IMR-90 (cell line): ENCODE measurements at regions not wholly inside any gene's neighbourhood (a gene's known extent, or its start where the extent isn't known, plus 50 kb on each side); places are given as distances from the start of the nearest gene placed in this dataset.

Experiments used
- ATAC-seq: fragments of 200-7000 bp; cut with Tn5 transposase; 2 replicates; pipeline ENCODE4 v1.9.1; 2020; ENCODE audit warnings: low read depth, mild to moderate bottlenecking, moderate library complexity
- BruUV-seq: library from RNA; stranded (reverse); fragments of 400-500 nt; replicated peaks from 2 replicates; lab custom pipeline; 2021; lab: Mats Ljungman, UMichigan
- CTCF ChIA-PET: fragments of 300-600 bp; formaldehyde crosslinking; extraction: SDS; loops from one replicate; lab custom pipeline; 2021; ENCODE audit warnings: antibody characterized with exemption; lab: Yijun Ruan, JAX
- POLR2A ChIA-PET: fragments of 300-600 bp; sonication (Branson Sonifier 250); formaldehyde crosslinking; loops from one replicate; lab custom pipeline; 2022; ENCODE audit warnings: antibody characterized with exemption; ENCODE audit not compliant: unreplicated experiment; lab: Charles Lee
- DNase-seq: peaks from one replicate; pipeline ENCODE4 v3.0.0; 2013
- H2AFZ ChIP-seq: replicated peaks from 2 replicates; pipeline ENCODE3; 2013; ENCODE audit warnings: low read length, mild to moderate bottlenecking; ENCODE audit not compliant: poor library complexity
- H2AK5ac ChIP-seq: 2 replicates; pipeline ENCODE4 v1.6.1; 2013; ENCODE audit warnings: low read depth, low read length, inconsistent platforms
- H2AK9ac ChIP-seq: replicated peaks from 2 replicates; pipeline ENCODE3; 2013; ENCODE audit warnings: mild to moderate bottlenecking, low read depth, low read length, moderate library complexity; ENCODE audit not compliant: poor library complexity
- H2BK120ac ChIP-seq: 2 replicates; pipeline ENCODE4 v1.6.1; 2013; ENCODE audit warnings: low read depth, low read length, inconsistent platforms
- H2BK15ac ChIP-seq: 3 replicates; pipeline ENCODE4 v1.6.1; 2013; ENCODE audit warnings: low read depth, low read length, inconsistent platforms
- H2BK20ac ChIP-seq: 2 replicates; pipeline ENCODE4 v1.6.1; 2013; ENCODE audit warnings: low read depth, mild to moderate bottlenecking, inconsistent platforms, low read length, moderate library complexity
- H2BK5ac ChIP-seq: 2 replicates; pipeline ENCODE4 v1.6.1; 2013; ENCODE audit warnings: mild to moderate bottlenecking, low read depth, low read length, inconsistent platforms; ENCODE audit not compliant: poor library complexity, severe bottlenecking
- H3K14ac ChIP-seq: replicated peaks from 2 replicates; pipeline ENCODE4 v1.6.1; 2013; ENCODE audit warnings: low read depth, low read length, inconsistent platforms
- H3K18ac ChIP-seq: 2 replicates; pipeline ENCODE4 v1.6.1; 2013; ENCODE audit warnings: low read depth, low read length, control low read depth
- H3K23ac ChIP-seq: 2 replicates; pipeline ENCODE4 v1.6.1; 2013; ENCODE audit warnings: low read depth, low read length, inconsistent platforms
- H3K27ac ChIP-seq: 2 replicates; pipeline ENCODE4 v1.5.1; 2013; ENCODE audit warnings: mild to moderate bottlenecking, control low read depth, low read length; ENCODE audit not compliant: insufficient read depth
- H3K27me3 ChIP-seq: 2 replicates; pipeline ENCODE4 v1.6.1; 2013; ENCODE audit warnings: low read length; ENCODE audit not compliant: control insufficient read depth, insufficient read depth
- H3K36me3 ChIP-seq: 2 replicates; pipeline ENCODE4 v1.6.1; 2013; ENCODE audit warnings: low read length, mixed read lengths; ENCODE audit not compliant: control insufficient read depth, insufficient read depth
- H3K4ac ChIP-seq: 2 replicates; pipeline ENCODE4 v1.6.1; 2013; ENCODE audit warnings: low read depth, low read length, inconsistent platforms
- H3K4me1 ChIP-seq: 2 replicates; pipeline ENCODE4 v1.6.1; 2013; ENCODE audit warnings: low read length, mixed read lengths; ENCODE audit not compliant: control insufficient read depth, insufficient read depth
- H3K4me2 ChIP-seq: 2 replicates; pipeline ENCODE4 v1.6.1; 2013; ENCODE audit warnings: low read depth, mild to moderate bottlenecking, control low read depth, low read length, moderate library complexity
- H3K4me3 ChIP-seq: 2 replicates; pipeline ENCODE4 v1.5.1; 2013; ENCODE audit warnings: low read depth, mild to moderate bottlenecking, control low read depth, low read length, moderate library complexity; ENCODE audit not compliant: insufficient read depth
- H3K56ac ChIP-seq: 2 replicates; pipeline ENCODE4 v1.6.1; 2013; ENCODE audit warnings: low read length, inconsistent platforms; ENCODE audit not compliant: insufficient read depth; ENCODE audit errors: extremely low read depth
- H3K79me1 ChIP-seq, 2 experiments: 2 replicates each; pipeline ENCODE4 v1.6.1; 2013; ENCODE audit warnings: low read length in 2 of 2, inconsistent platforms in 1 of 2, low read depth in 1 of 2
- H3K9ac ChIP-seq: 2 replicates; pipeline ENCODE4 v1.6.1; 2013; ENCODE audit warnings: low read depth, low read length, control low read depth
- H3K9me1 ChIP-seq: 2 replicates; pipeline ENCODE4 v1.6.1; 2013; ENCODE audit warnings: low read length, inconsistent platforms; ENCODE audit not compliant: insufficient read depth
- H3K9me3 ChIP-seq: 2 replicates; pipeline ENCODE4 v1.6.1; 2013; ENCODE audit warnings: low read length; ENCODE audit not compliant: control insufficient read depth, insufficient read depth
- H4K20me1 ChIP-seq: 2 replicates; pipeline ENCODE4 v1.6.1; 2013; ENCODE audit warnings: low read length, inconsistent platforms; ENCODE audit not compliant: insufficient read depth
- H4K5ac ChIP-seq: 2 replicates; pipeline ENCODE4 v1.6.1; 2013; ENCODE audit warnings: mild to moderate bottlenecking, low read depth, low read length, control low read depth
- H4K8ac ChIP-seq, 2 experiments: 2 replicates each; pipeline ENCODE4 v1.6.1; 2013; ENCODE audit warnings: low read depth in 2 of 2, low read length in 2 of 2, control low read depth in 1 of 2, inconsistent platforms in 1 of 2
- H4K91ac ChIP-seq: 2 replicates; pipeline ENCODE4 v1.6.1; 2013; ENCODE audit warnings: low read depth, low read length, inconsistent platforms; ENCODE audit not compliant: insufficient read depth
- BHLHE40 ChIP-seq: fragments of 150-350 bp; IDR thresholded peaks from 2 replicates; pipeline ENCODE4 v1.6.1; 2016; ENCODE audit warnings: mild to moderate bottlenecking, low read depth, low read length
- CEBPB ChIP-seq: IDR thresholded peaks from 2 replicates; pipeline ENCODE4 v1.6.1; 2012; ENCODE audit warnings: low read depth, low read length, improper control_type of control experiment
- RAD21 ChIP-seq: IDR thresholded peaks from 2 replicates; pipeline ENCODE4 v1.6.1; 2012; ENCODE audit warnings: low read length, improper control_type of control experiment
- SMC3 ChIP-seq: fragments of 150-350 bp; IDR thresholded peaks from 2 replicates; pipeline ENCODE4 v1.6.1; 2016; ENCODE audit warnings: low read depth, mild to moderate bottlenecking, antibody characterized with exemption, low read length, moderate library complexity
- whole genome bisulfite sequencing, 2 experiments: methylation state at CpG; one replicate each; pipeline versions ENCODE4 v1.1.5 to v1.1.7; 2013; ENCODE audit warnings: missing lambda C conversion rate in 2 of 2; ENCODE audit not compliant: insufficient read length in 1 of 2; ENCODE audit errors: extremely low coverage in 2 of 2; 5-methylcytosine and 5-hydroxymethylcytosine counted together
- dilution Hi-C: fragments of 300-500 bp; cut with HindIII; formaldehyde crosslinking; loops from one replicate; pipeline ENCODE4 v1.14.3; 2018; ENCODE audit warnings: low sequenced_read_pairs; ENCODE audit not compliant: unreplicated experiment
- in situ Hi-C: fragments of 300-500 bp; cut with MboI; formaldehyde crosslinking; loops from 3 replicates; pipeline ENCODE4 v1.14.3; 2019; ENCODE audit warnings: low sequenced_read_pairs, inconsistent platforms, mixed read lengths
- intact Hi-C: fragments of 100-400 bp; cut with micrococcal nuclease; formaldehyde crosslinking; loops from 2 replicates; pipeline ENCODE4 v1.10.0; 2022
- TF ChIP-seq, protein P1 (sequence below): fragments of 150-350 bp; IDR thresholded peaks from 2 replicates; pipeline ENCODE4 v1.6.1; 2017; ENCODE audit warnings: mild to moderate bottlenecking, antibody characterized with exemption, low read length, low read depth

DNA sequence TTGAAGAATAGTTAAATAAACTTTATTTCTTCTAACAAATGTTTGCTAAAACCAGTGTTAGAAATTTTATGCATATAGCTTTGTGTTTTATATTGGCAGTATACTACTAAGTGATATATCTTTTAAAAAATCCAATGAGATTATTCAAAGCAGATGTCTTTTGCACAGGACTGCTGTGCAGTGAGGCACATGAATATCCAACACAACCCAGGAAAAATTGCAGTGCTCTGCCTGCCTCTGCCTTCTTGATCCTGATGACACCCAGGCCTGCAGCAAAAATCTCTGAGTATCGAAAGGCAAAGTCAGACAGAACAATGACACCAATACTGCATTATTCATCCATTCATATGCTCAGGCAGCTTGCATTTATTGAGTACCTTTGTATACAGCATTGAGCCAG lies 1076.5 kb upstream of the ARRDC3 start:
- no peak overlapping the region for H2BK5ac ChIP-seq
- H4K91ac ChIP-seq, result no peak overlapping the region
- no TSS peak for BruUV-seq
- H3K4me2 ChIP-seq, result no peak overlapping the region
- H3K14ac ChIP-seq, result no peak overlapping the region
- dilution Hi-C loops (no loop called here), intact Hi-C loops (no loop called here), in situ Hi-C loops (no loop called here)
- H4K5ac ChIP-seq, result no peak overlapping the region
- H3K56ac ChIP-seq, result no peak overlapping the region
- H2AK5ac ChIP-seq, result no peak overlapping the region
- H2AFZ ChIP-seq, result no peak overlapping the region
- H3K4ac ChIP-seq, result no peak overlapping the region
- H2BK15ac ChIP-seq, result no peak overlapping the region
- H3K9me3 ChIP-seq, result no peaks in the 10 kb centered on the region
- no peak overlapping the region for H3K27ac ChIP-seq
- no peak overlapping the region for H3K23ac ChIP-seq
- H3K27me3 ChIP-seq, result no peaks in the 10 kb centered on the region
- H3K18ac ChIP-seq, result no peak overlapping the region
- no peak overlapping the region for H3K4me3 ChIP-seq
- ChIA-PET POLR2A (no interaction called here), CTCF (no interaction called here)
- no peak overlapping the region for H4K8ac ChIP-seq
- H3K36me3 ChIP-seq, result no peaks in the 10 kb centered on the region
- H3K79me1 ChIP-seq, result no peaks in the 10 kb centered on the region
- no peaks in the 10 kb centered on the region for H3K4me1 ChIP-seq
- 100% methylated on average over 1 of the region's 1 CpG; no CpG with 5 or more reads in 1 of the 2 experiments for WGBS, 2 experiments
- DNase-seq, result no peak
- H3K9me1 ChIP-seq, result no peaks in the 10 kb centered on the region; the same call in 1 of the 2 replicates
- H4K20me1 ChIP-seq, result no peaks in the 10 kb centered on the region
- H2BK20ac ChIP-seq, result no peak overlapping the region
- no peak overlapping the region for H2AK9ac ChIP-seq
- no peak for ATAC-seq
- H3K9ac ChIP-seq, result no peak overlapping the region
- TF ChIP-seq BHLHE40 (no peak), CEBPB (no peak), RAD21 (no peak), SMC3 (no peak)
- TF ChIP-seq, protein P1, sequence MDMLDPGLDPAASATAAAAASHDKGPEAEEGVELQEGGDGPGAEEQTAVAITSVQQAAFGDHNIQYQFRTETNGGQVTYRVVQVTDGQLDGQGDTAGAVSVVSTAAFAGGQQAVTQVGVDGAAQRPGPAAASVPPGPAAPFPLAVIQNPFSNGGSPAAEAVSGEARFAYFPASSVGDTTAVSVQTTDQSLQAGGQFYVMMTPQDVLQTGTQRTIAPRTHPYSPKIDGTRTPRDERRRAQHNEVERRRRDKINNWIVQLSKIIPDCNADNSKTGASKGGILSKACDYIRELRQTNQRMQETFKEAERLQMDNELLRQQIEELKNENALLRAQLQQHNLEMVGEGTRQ, result no peak
- H2BK120ac ChIP-seq, result no peak overlapping the region
